K562 (cell line): ENCODE measurements at regions not wholly inside any gene's neighbourhood (a gene's known extent, or its start where the extent isn't known, plus 50 kb on each side); places are given as distances from the start of the nearest gene placed in this dataset.

ENCODE experiments used
- HNRNPH1 ChIP-seq: fragments of 200-400 bp; formaldehyde crosslinking; optimal IDR thresholded peaks from 2 replicates; pipeline ENCODE3; 2017; ENCODE audit warnings: low read depth, mild to moderate bottlenecking, low read length, moderate library complexity
- MAFG ChIP-seq: fragments of 450-650 bp; conservative IDR thresholded peaks from 2 replicates; pipeline ENCODE4 v1.6.1; 2016; ENCODE audit warnings: missing genetic modification characterization, missing compliant biosample characterization
- MYNN ChIP-seq, 2 experiments: sonication (generic); formaldehyde crosslinking in 1 of 2; IDR thresholded peaks; 2 replicates each; pipeline versions ENCODE4 v1.5.0 to v1.6.1; 2016 to 2020; ENCODE audit warnings: antibody characterized with exemption in 1 of 2, missing genetic modification reagents in 1 of 2
- PYGO2 ChIP-seq: fragments of 450-650 bp; IDR thresholded peaks from 2 replicates; pipeline ENCODE4 v1.6.1; 2016; ENCODE audit warnings: mild to moderate bottlenecking, missing genetic modification characterization, moderate library complexity, missing compliant biosample characterization
- SP1 ChIP-seq: sonication (generic); formaldehyde crosslinking; IDR thresholded peaks from 2 replicates; pipeline ENCODE4 v1.8.1; 2022; ENCODE audit warnings: mild to moderate bottlenecking, missing genetic modification reagents
- SPI1 ChIP-seq: IDR thresholded peaks from 2 replicates; pipeline ENCODE4 v1.6.1; 2011; ENCODE audit warnings: low read depth, low read length, control low read depth, borderline replicate concordance
- TCF7 ChIP-seq: sonication (generic); IDR thresholded peaks from 2 replicates; pipeline ENCODE4 v1.6.1; 2016; ENCODE audit warnings: antibody characterized with exemption, borderline replicate concordance
- ZBTB7A ChIP-seq: IDR thresholded peaks from 2 replicates; pipeline ENCODE4 v1.6.1; 2011; ENCODE audit warnings: low read depth, mild to moderate bottlenecking, low read length, moderate library complexity, borderline replicate concordance; ENCODE audit not compliant: control insufficient read depth
- ZNF77 ChIP-seq: fragments of 250-450 bp; sonication (Bioruptor Pico); IDR thresholded peaks from 2 replicates; pipeline ENCODE4 v1.5.0; 2020
- TF ChIP-seq, protein P1 (sequence below): fragments of 250-450 bp; sonication (Bioruptor Pico); IDR thresholded peaks from 2 replicates; pipeline ENCODE4 v1.4.0; 2020; ENCODE audit warnings: mild to moderate bottlenecking, moderate library complexity
- TF ChIP-seq, protein P2 (sequence below): fragments of 200-800 bp; sonication (Bioruptor generic); IDR thresholded peaks from 2 replicates; pipeline ENCODE4 v1.6.1; 2016; ENCODE audit warnings: missing genetic modification characterization, missing compliant biosample characterization
- TF ChIP-seq, protein P3 (sequence below): fragments of 250-450 bp; sonication (Bioruptor Pico); IDR thresholded peaks from 2 replicates; pipeline ENCODE4 v1.9.0; 2021; ENCODE audit warnings: mild to moderate bottlenecking, inconsistent platforms
- TF ChIP-seq, protein P4 (sequence below): fragments of 250-450 bp; sonication (Bioruptor Pico); IDR thresholded peaks from 2 replicates; pipeline ENCODE4 v1.5.0; 2021
- TF ChIP-seq, protein P5 (sequence below): sonication (generic); formaldehyde crosslinking; IDR thresholded peaks from 2 replicates; pipeline ENCODE4 v1.8.0; 2022; ENCODE audit warnings: missing genetic modification reagents, mild to moderate bottlenecking, moderate library complexity, borderline replicate concordance

DNA sequence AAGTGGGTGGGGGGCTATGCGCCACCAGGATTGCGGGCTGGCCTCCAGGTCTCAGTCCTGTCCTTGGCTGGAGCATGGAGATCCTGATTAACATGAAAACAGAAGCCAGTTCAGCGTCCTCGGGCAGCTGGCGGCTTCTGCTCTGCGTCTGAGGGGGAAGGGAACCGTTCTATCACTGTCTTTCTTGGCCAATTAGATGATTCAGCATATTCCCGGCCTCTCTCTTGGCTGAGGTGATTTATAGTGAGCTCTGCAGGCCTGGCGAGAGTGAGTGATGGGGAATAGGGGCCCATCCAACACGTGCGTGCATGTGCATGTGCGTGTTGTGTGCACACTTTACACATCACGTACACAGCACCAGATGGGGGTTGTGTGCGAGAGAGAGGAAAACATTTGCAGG is 145.8 kb upstream of the ATP6AP2 start (continued):
- TF ChIP-seq, protein P1, sequence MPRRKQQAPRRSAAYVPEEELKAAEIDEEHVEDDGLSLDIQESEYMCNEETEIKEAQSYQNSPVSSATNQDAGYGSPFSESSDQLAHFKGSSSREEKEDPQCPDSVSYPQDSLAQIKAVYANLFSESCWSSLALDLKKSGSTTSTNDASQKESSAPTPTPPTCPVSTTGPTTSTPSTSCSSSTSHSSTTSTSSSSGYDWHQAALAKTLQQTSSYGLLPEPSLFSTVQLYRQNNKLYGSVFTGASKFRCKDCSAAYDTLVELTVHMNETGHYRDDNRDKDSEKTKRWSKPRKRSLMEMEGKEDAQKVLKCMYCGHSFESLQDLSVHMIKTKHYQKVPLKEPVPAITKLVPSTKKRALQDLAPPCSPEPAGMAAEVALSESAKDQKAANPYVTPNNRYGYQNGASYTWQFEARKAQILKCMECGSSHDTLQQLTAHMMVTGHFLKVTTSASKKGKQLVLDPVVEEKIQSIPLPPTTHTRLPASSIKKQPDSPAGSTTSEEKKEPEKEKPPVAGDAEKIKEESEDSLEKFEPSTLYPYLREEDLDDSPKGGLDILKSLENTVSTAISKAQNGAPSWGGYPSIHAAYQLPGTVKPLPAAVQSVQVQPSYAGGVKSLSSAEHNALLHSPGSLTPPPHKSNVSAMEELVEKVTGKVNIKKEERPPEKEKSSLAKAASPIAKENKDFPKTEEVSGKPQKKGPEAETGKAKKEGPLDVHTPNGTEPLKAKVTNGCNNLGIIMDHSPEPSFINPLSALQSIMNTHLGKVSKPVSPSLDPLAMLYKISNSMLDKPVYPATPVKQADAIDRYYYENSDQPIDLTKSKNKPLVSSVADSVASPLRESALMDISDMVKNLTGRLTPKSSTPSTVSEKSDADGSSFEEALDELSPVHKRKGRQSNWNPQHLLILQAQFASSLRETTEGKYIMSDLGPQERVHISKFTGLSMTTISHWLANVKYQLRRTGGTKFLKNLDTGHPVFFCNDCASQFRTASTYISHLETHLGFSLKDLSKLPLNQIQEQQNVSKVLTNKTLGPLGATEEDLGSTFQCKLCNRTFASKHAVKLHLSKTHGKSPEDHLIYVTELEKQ (CRISPR knock-in tag), result no peak
- TF ChIP-seq SPI1, result no peak
- TF ChIP-seq, protein P2, sequence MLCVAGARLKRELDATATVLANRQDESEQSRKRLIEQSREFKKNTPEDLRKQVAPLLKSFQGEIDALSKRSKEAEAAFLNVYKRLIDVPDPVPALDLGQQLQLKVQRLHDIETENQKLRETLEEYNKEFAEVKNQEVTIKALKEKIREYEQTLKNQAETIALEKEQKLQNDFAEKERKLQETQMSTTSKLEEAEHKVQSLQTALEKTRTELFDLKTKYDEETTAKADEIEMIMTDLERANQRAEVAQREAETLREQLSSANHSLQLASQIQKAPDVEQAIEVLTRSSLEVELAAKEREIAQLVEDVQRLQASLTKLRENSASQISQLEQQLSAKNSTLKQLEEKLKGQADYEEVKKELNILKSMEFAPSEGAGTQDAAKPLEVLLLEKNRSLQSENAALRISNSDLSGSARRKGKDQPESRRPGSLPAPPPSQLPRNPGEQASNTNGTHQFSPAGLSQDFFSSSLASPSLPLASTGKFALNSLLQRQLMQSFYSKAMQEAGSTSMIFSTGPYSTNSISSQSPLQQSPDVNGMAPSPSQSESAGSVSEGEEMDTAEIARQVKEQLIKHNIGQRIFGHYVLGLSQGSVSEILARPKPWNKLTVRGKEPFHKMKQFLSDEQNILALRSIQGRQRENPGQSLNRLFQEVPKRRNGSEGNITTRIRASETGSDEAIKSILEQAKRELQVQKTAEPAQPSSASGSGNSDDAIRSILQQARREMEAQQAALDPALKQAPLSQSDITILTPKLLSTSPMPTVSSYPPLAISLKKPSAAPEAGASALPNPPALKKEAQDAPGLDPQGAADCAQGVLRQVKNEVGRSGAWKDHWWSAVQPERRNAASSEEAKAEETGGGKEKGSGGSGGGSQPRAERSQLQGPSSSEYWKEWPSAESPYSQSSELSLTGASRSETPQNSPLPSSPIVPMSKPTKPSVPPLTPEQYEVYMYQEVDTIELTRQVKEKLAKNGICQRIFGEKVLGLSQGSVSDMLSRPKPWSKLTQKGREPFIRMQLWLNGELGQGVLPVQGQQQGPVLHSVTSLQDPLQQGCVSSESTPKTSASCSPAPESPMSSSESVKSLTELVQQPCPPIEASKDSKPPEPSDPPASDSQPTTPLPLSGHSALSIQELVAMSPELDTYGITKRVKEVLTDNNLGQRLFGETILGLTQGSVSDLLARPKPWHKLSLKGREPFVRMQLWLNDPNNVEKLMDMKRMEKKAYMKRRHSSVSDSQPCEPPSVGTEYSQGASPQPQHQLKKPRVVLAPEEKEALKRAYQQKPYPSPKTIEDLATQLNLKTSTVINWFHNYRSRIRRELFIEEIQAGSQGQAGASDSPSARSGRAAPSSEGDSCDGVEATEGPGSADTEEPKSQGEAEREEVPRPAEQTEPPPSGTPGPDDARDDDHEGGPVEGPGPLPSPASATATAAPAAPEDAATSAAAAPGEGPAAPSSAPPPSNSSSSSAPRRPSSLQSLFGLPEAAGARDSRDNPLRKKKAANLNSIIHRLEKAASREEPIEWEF (CRISPR knock-in tag), result no peak
- no peak for TF ChIP-seq HNRNPH1
- TF ChIP-seq, protein P3, sequence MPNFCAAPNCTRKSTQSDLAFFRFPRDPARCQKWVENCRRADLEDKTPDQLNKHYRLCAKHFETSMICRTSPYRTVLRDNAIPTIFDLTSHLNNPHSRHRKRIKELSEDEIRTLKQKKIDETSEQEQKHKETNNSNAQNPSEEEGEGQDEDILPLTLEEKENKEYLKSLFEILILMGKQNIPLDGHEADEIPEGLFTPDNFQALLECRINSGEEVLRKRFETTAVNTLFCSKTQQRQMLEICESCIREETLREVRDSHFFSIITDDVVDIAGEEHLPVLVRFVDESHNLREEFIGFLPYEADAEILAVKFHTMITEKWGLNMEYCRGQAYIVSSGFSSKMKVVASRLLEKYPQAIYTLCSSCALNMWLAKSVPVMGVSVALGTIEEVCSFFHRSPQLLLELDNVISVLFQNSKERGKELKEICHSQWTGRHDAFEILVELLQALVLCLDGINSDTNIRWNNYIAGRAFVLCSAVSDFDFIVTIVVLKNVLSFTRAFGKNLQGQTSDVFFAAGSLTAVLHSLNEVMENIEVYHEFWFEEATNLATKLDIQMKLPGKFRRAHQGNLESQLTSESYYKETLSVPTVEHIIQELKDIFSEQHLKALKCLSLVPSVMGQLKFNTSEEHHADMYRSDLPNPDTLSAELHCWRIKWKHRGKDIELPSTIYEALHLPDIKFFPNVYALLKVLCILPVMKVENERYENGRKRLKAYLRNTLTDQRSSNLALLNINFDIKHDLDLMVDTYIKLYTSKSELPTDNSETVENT (CRISPR knock-in tag), result no peak
- no peak for TF ChIP-seq TCF7
- TF ChIP-seq SP1 (CRISPR knock-in tag), result no peak
- TF ChIP-seq ZBTB7A, result peak; percentile 38; the same call in 1 of the 2 replicates
- TF ChIP-seq, protein P4, sequence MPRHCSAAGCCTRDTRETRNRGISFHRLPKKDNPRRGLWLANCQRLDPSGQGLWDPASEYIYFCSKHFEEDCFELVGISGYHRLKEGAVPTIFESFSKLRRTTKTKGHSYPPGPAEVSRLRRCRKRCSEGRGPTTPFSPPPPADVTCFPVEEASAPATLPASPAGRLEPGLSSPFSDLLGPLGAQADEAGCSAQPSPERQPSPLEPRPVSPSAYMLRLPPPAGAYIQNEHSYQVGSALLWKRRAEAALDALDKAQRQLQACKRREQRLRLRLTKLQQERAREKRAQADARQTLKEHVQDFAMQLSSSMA (CRISPR knock-in tag), result no peak
- TF ChIP-seq, protein P5, sequence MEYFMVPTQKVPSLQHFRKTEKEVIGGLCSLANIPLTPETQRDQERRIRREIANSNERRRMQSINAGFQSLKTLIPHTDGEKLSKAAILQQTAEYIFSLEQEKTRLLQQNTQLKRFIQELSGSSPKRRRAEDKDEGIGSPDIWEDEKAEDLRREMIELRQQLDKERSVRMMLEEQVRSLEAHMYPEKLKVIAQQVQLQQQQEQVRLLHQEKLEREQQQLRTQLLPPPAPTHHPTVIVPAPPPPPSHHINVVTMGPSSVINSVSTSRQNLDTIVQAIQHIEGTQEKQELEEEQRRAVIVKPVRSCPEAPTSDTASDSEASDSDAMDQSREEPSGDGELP (CRISPR knock-in tag), result peak; percentile 80; the same call in 1 of the 2 replicates
- no peak for TF ChIP-seq PYGO2 (tag)
- TF ChIP-seq MAFG (tag), result peak; percentile 99
- TF ChIP-seq MYNN (IDR thresholded peaks at IDR 0.05), result no peak
- TF ChIP-seq MYNN (CRISPR knock-in tag; IDR thresholded peaks at IDR 0.05), result no peak
- TF ChIP-seq ZNF77 (CRISPR knock-in tag), result no peak
